ENCODE measurements at regions not wholly inside any gene's neighbourhood (a gene's known extent, or its start where the extent isn't known, plus 50 kb on each side); places are given as distances from the start of the nearest gene placed in this dataset.

GRCh38 chr9:633461-633860 is 208.0 kb upstream of the DMRT1 start:
- DNase-seq: no peak

- DNase-seq: no peak
These were observed 204.4 kb upstream of the DMRT1 start for GRCh38 chr9:636931-637591.

- no peak for DNase-seq
These were observed 203.3 kb upstream of the DMRT1 start for GRCh38 chr9:638152-638551.

- DNase-seq: no peak
These were observed 199.5 kb upstream of the DMRT1 start for GRCh38 chr9:642014-642413.

GRCh38 chr9:643966-644365 is 197.5 kb upstream of the DMRT1 start:
- DNase-seq: no peak

GRCh38 chr9:647522-647921 is 194.0 kb upstream of the DMRT1 start:
- DNase-seq: no peak

- DNase-seq: no peak
These were observed 192.1 kb upstream of the DMRT1 start for GRCh38 chr9:649128-650074.

- DNase-seq: no peak
These were observed 191.1 kb upstream of the DMRT1 start for GRCh38 chr9:650362-650761.

- no peak for DNase-seq
These were observed 190.1 kb upstream of the DMRT1 start for GRCh38 chr9:651371-651770.

GRCh38 chr9:652914-653313 is 188.6 kb upstream of the DMRT1 start:
- DNase-seq: no peak

- no peak for DNase-seq
These were observed 188.1 kb upstream of the DMRT1 start for GRCh38 chr9:653421-653820.

GRCh38 chr9:653856-654387 is 187.6 kb upstream of the DMRT1 start:
- DNase-seq: no peak

GRCh38 chr9:655875-656274 is 185.6 kb upstream of the DMRT1 start:
- no peak for DNase-seq

GRCh38 chr9:656926-657568 is 184.4 kb upstream of the DMRT1 start:
- DNase-seq: no peak

- DNase-seq: no peak
These were observed 182.2 kb upstream of the DMRT1 start for GRCh38 chr9:659286-659685.

GRCh38 chr9:660227-660626 is 181.3 kb upstream of the DMRT1 start:
- DNase-seq: no peak

- no peak for DNase-seq
These were observed 178.0 kb upstream of the DMRT1 start for GRCh38 chr9:663541-663940.

- DNase-seq: no peak
These were observed 176.2 kb upstream of the DMRT1 start for GRCh38 chr9:665296-665695.

GRCh38 chr9:671997-672396 is 169.5 kb upstream of the DMRT1 start:
- no peak for DNase-seq

- DNase-seq: no peak
These were observed 168.6 kb upstream of the DMRT1 start for GRCh38 chr9:672851-673250.

GRCh38 chr9:673264-673965 is 168.1 kb upstream of the DMRT1 start:
- no peak for DNase-seq

GRCh38 chr9:673966-674526 is 167.5 kb upstream of the DMRT1 start:
- DNase-seq: no peak
